IMR-90 (cell line): ENCODE measurements at regions not wholly inside any gene's neighbourhood (a gene's known extent, or its start where the extent isn't known, plus 50 kb on each side); places are given as distances from the start of the nearest gene placed in this dataset.

Experiments used
- ATAC-seq: fragments of 200-7000 bp; cut with Tn5 transposase; 2 replicates; pipeline ENCODE4 v1.9.1; 2020; ENCODE audit warnings: low read depth, mild to moderate bottlenecking, moderate library complexity
- BruUV-seq: library from RNA; stranded (reverse); fragments of 400-500 nt; replicated peaks from 2 replicates; lab custom pipeline; 2021; lab: Mats Ljungman, UMichigan
- CTCF ChIA-PET: fragments of 300-600 bp; formaldehyde crosslinking; extraction: SDS; loops from one replicate; lab custom pipeline; 2021; ENCODE audit warnings: antibody characterized with exemption; lab: Yijun Ruan, JAX
- POLR2A ChIA-PET: fragments of 300-600 bp; sonication (Branson Sonifier 250); formaldehyde crosslinking; loops from one replicate; lab custom pipeline; 2022; ENCODE audit warnings: antibody characterized with exemption; ENCODE audit not compliant: unreplicated experiment; lab: Charles Lee
- DNase-seq: peaks from one replicate; pipeline ENCODE4 v3.0.0; 2013
- H2AFZ ChIP-seq: replicated peaks from 2 replicates; pipeline ENCODE3; 2013; ENCODE audit warnings: low read length, mild to moderate bottlenecking; ENCODE audit not compliant: poor library complexity
- H2AK5ac ChIP-seq: 2 replicates; pipeline ENCODE4 v1.6.1; 2013; ENCODE audit warnings: low read depth, low read length, inconsistent platforms
- H2AK9ac ChIP-seq: replicated peaks from 2 replicates; pipeline ENCODE3; 2013; ENCODE audit warnings: mild to moderate bottlenecking, low read depth, low read length, moderate library complexity; ENCODE audit not compliant: poor library complexity
- H2BK120ac ChIP-seq: 2 replicates; pipeline ENCODE4 v1.6.1; 2013; ENCODE audit warnings: low read depth, low read length, inconsistent platforms
- H2BK15ac ChIP-seq: 3 replicates; pipeline ENCODE4 v1.6.1; 2013; ENCODE audit warnings: low read depth, low read length, inconsistent platforms
- H2BK20ac ChIP-seq: 2 replicates; pipeline ENCODE4 v1.6.1; 2013; ENCODE audit warnings: low read depth, mild to moderate bottlenecking, inconsistent platforms, low read length, moderate library complexity
- H2BK5ac ChIP-seq: 2 replicates; pipeline ENCODE4 v1.6.1; 2013; ENCODE audit warnings: mild to moderate bottlenecking, low read depth, low read length, inconsistent platforms; ENCODE audit not compliant: poor library complexity, severe bottlenecking
- H3K14ac ChIP-seq: replicated peaks from 2 replicates; pipeline ENCODE4 v1.6.1; 2013; ENCODE audit warnings: low read depth, low read length, inconsistent platforms
- H3K18ac ChIP-seq: 2 replicates; pipeline ENCODE4 v1.6.1; 2013; ENCODE audit warnings: low read depth, low read length, control low read depth
- H3K23ac ChIP-seq: 2 replicates; pipeline ENCODE4 v1.6.1; 2013; ENCODE audit warnings: low read depth, low read length, inconsistent platforms
- H3K27ac ChIP-seq: 2 replicates; pipeline ENCODE4 v1.5.1; 2013; ENCODE audit warnings: mild to moderate bottlenecking, control low read depth, low read length; ENCODE audit not compliant: insufficient read depth
- H3K27me3 ChIP-seq: 2 replicates; pipeline ENCODE4 v1.6.1; 2013; ENCODE audit warnings: low read length; ENCODE audit not compliant: control insufficient read depth, insufficient read depth
- H3K36me3 ChIP-seq: 2 replicates; pipeline ENCODE4 v1.6.1; 2013; ENCODE audit warnings: low read length, mixed read lengths; ENCODE audit not compliant: control insufficient read depth, insufficient read depth
- H3K4ac ChIP-seq: 2 replicates; pipeline ENCODE4 v1.6.1; 2013; ENCODE audit warnings: low read depth, low read length, inconsistent platforms
- H3K4me1 ChIP-seq: 2 replicates; pipeline ENCODE4 v1.6.1; 2013; ENCODE audit warnings: low read length, mixed read lengths; ENCODE audit not compliant: control insufficient read depth, insufficient read depth
- H3K4me2 ChIP-seq: 2 replicates; pipeline ENCODE4 v1.6.1; 2013; ENCODE audit warnings: low read depth, mild to moderate bottlenecking, control low read depth, low read length, moderate library complexity
- H3K4me3 ChIP-seq: 2 replicates; pipeline ENCODE4 v1.5.1; 2013; ENCODE audit warnings: low read depth, mild to moderate bottlenecking, control low read depth, low read length, moderate library complexity; ENCODE audit not compliant: insufficient read depth
- H3K56ac ChIP-seq: 2 replicates; pipeline ENCODE4 v1.6.1; 2013; ENCODE audit warnings: low read length, inconsistent platforms; ENCODE audit not compliant: insufficient read depth; ENCODE audit errors: extremely low read depth
- H3K79me1 ChIP-seq, 2 experiments: 2 replicates each; pipeline ENCODE4 v1.6.1; 2013; ENCODE audit warnings: low read length in 2 of 2, inconsistent platforms in 1 of 2, low read depth in 1 of 2
- H3K9ac ChIP-seq: 2 replicates; pipeline ENCODE4 v1.6.1; 2013; ENCODE audit warnings: low read depth, low read length, control low read depth
- H3K9me1 ChIP-seq: 2 replicates; pipeline ENCODE4 v1.6.1; 2013; ENCODE audit warnings: low read length, inconsistent platforms; ENCODE audit not compliant: insufficient read depth
- H3K9me3 ChIP-seq: 2 replicates; pipeline ENCODE4 v1.6.1; 2013; ENCODE audit warnings: low read length; ENCODE audit not compliant: control insufficient read depth, insufficient read depth
- H4K20me1 ChIP-seq: 2 replicates; pipeline ENCODE4 v1.6.1; 2013; ENCODE audit warnings: low read length, inconsistent platforms; ENCODE audit not compliant: insufficient read depth
- H4K5ac ChIP-seq: 2 replicates; pipeline ENCODE4 v1.6.1; 2013; ENCODE audit warnings: mild to moderate bottlenecking, low read depth, low read length, control low read depth
- H4K8ac ChIP-seq, 2 experiments: 2 replicates each; pipeline ENCODE4 v1.6.1; 2013; ENCODE audit warnings: low read depth in 2 of 2, low read length in 2 of 2, control low read depth in 1 of 2, inconsistent platforms in 1 of 2
- H4K91ac ChIP-seq: 2 replicates; pipeline ENCODE4 v1.6.1; 2013; ENCODE audit warnings: low read depth, low read length, inconsistent platforms; ENCODE audit not compliant: insufficient read depth
- CTCF ChIP-seq: conservative IDR thresholded peaks from 2 replicates; pipeline ENCODE4 v1.5.1; 2012; ENCODE audit warnings: mild to moderate bottlenecking, low read depth, low read length, improper control_type of control experiment
- POLR2A ChIP-seq: IDR thresholded peaks from 2 replicates; pipeline ENCODE4 v1.6.1; 2012; ENCODE audit warnings: mild to moderate bottlenecking, low read depth, low read length
- WGBS, 2 experiments: methylation state at CpG; one replicate each; pipeline versions ENCODE4 v1.1.5 to v1.1.7; 2013; ENCODE audit warnings: missing lambda C conversion rate in 2 of 2; ENCODE audit not compliant: insufficient read length in 1 of 2; ENCODE audit errors: extremely low coverage in 2 of 2; 5-methylcytosine and 5-hydroxymethylcytosine counted together
- dilution Hi-C: fragments of 300-500 bp; cut with HindIII; formaldehyde crosslinking; loops from one replicate; pipeline ENCODE4 v1.14.3; 2018; ENCODE audit warnings: low sequenced_read_pairs; ENCODE audit not compliant: unreplicated experiment
- in situ Hi-C: fragments of 300-500 bp; cut with MboI; formaldehyde crosslinking; loops from 3 replicates; pipeline ENCODE4 v1.14.3; 2019; ENCODE audit warnings: low sequenced_read_pairs, inconsistent platforms, mixed read lengths
- intact Hi-C: fragments of 100-400 bp; cut with micrococcal nuclease; formaldehyde crosslinking; loops from 2 replicates; pipeline ENCODE4 v1.10.0; 2022
- TF ChIP-seq, protein P1 (sequence below): fragments of 150-350 bp; IDR thresholded peaks from 2 replicates; pipeline ENCODE4 v1.6.1; 2016; ENCODE audit warnings: low read depth, mild to moderate bottlenecking, low read length, moderate library complexity, borderline replicate concordance

- CTCF ChIA-PET = interaction anchor here (1.3 kb wide), 1 partner anchor 17 kb away, joined by 3 read pairs; no protein-coding TSS in a partner anchor
- ATAC-seq = no peak
- H3K9ac ChIP-seq = no peak overlapping the region
- no peak overlapping the region for H4K5ac ChIP-seq
- H3K79me1 ChIP-seq = no peaks in the 10 kb centered on the region
- intact Hi-C loops = no loop called here
- no peaks in the 10 kb centered on the region for H4K20me1 ChIP-seq
- in situ Hi-C loops = no loop called here
- dilution Hi-C loops = no loop called here
- H3K23ac ChIP-seq = no peak overlapping the region
- whole genome bisulfite sequencing, 2 experiments = no CpG with 5 or more reads among the region's 2 CpGs
- H2AFZ ChIP-seq = peak overlapping the region; percentile 59
- H2BK120ac ChIP-seq = no peak overlapping the region
- H3K4me2 ChIP-seq = no peak overlapping the region
- no peak overlapping the region for H3K56ac ChIP-seq
- no peak overlapping the region for H2BK5ac ChIP-seq
- H3K4ac ChIP-seq = no peak overlapping the region
- peaks cover 9% of the 10 kb centered on the region for H3K27me3 ChIP-seq
- H2AK9ac ChIP-seq = no peak overlapping the region
- H3K4me3 ChIP-seq = no peak overlapping the region
- no peak overlapping the region for H3K18ac ChIP-seq
- no peaks in the 10 kb centered on the region for H3K4me1 ChIP-seq
- H4K91ac ChIP-seq = no peak overlapping the region
- H3K9me3 ChIP-seq = no peaks in the 10 kb centered on the region
- no peaks in the 10 kb centered on the region for H3K36me3 ChIP-seq
- no peak for DNase-seq
- H2BK15ac ChIP-seq = no peak overlapping the region
- no peak overlapping the region for H3K27ac ChIP-seq
- no peak overlapping the region for H4K8ac ChIP-seq
- no peak overlapping the region for H2AK5ac ChIP-seq
- no peak for TF ChIP-seq CTCF
- no peak for TF ChIP-seq POLR2A
- TF ChIP-seq, protein P1, sequence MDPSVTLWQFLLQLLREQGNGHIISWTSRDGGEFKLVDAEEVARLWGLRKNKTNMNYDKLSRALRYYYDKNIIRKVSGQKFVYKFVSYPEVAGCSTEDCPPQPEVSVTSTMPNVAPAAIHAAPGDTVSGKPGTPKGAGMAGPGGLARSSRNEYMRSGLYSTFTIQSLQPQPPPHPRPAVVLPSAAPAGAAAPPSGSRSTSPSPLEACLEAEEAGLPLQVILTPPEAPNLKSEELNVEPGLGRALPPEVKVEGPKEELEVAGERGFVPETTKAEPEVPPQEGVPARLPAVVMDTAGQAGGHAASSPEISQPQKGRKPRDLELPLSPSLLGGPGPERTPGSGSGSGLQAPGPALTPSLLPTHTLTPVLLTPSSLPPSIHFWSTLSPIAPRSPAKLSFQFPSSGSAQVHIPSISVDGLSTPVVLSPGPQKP = no peak
- H3K14ac ChIP-seq = no peak overlapping the region
- H2BK20ac ChIP-seq = no peak overlapping the region
- POLR2A ChIA-PET = no interaction called here
- BruUV-seq = no TSS peak
- H3K9me1 ChIP-seq = no peaks in the 10 kb centered on the region
These were observed 202.7 kb downstream of the MTX2 start for GRCh38 chr2:176471949-176472348.
